Gastrocnemius medialis (tissue), 4 donors: ENCODE measurements at regions not wholly inside any gene's neighbourhood (a gene's known extent, or its start where the extent isn't known, plus 50 kb on each side); places are given as distances from the start of the nearest gene placed in this dataset.

Experiments
- ATAC-seq, 2 donors: fragments of 150-250 bp; one replicate each; pipeline ENCODE4 v1.9.1; 2016
- DNase-seq, 2 donors: peaks; one replicate each; pipeline ENCODE4 v3.0.0-alpha.2; 2019
- H3K27ac ChIP-seq, 4 donors: fragments of 200-600 bp; sonication (generic); 1 replicate in 1 of 4; 2 replicates in 3 of 4; pipeline ENCODE4 v1.5.1; 2016 to 2018; ENCODE audit warnings: mild to moderate bottlenecking in 2 of 4, moderate library complexity in 1 of 4
- H3K27me3 ChIP-seq, 3 donors: fragments of 200-600 bp; sonication (generic) in 2 of 3; 1 replicate in 1 of 3; 2 replicates in 2 of 3; pipeline versions ENCODE4 v1.5.1 to v1.6.0; 2016 to 2019; ENCODE audit warnings: mild to moderate bottlenecking in 1 of 3, moderate library complexity in 1 of 3
- H3K36me3 ChIP-seq, 2 donors: fragments of 200-600 bp; sonication (generic) in 1 of 2; one replicate each; pipeline ENCODE4 v1.5.1; 2017 to 2018
- H3K4me1 ChIP-seq, 2 donors: fragments of 200-600 bp; sonication (generic) in 1 of 2; one replicate each; pipeline ENCODE4 v1.5.1; 2016 to 2017; ENCODE audit warnings: mild to moderate bottlenecking in 2 of 2
- H3K4me3 ChIP-seq, 4 donors: fragments of 200-600 bp; sonication (generic) in 3 of 4; 1 replicate in 1 of 4; 2 replicates in 3 of 4; pipeline ENCODE4 v1.5.1; 2016 to 2019; ENCODE audit warnings: mild to moderate bottlenecking in 2 of 4
- H3K9me3 ChIP-seq, 3 donors: fragments of 200-600 bp; sonication (generic) in 2 of 3; 1 replicate in 1 of 3; 2 replicates in 2 of 3; pipeline ENCODE4 v1.5.1; 2016 to 2019
- CTCF ChIP-seq, 5 experiments: fragments of 450-650 bp in 3 of 5; fragments of 200-600 bp in 2 of 5; sonication (generic) in 2 of 5; IDR thresholded peaks in 4 of 5; conservative IDR thresholded peaks in 1 of 5; 1 replicate in 4 of 5; 2 replicates in 1 of 5; pipeline ENCODE4 v1.5.1; 2016 to 2019; ENCODE audit warnings: antibody characterized with exemption in 5 of 5, mild to moderate bottlenecking in 3 of 5, moderate library complexity in 3 of 5
- POLR2A ChIP-seq, 2 donors: fragments of 450-650 bp; IDR thresholded peaks; one replicate each; pipeline ENCODE4 v1.6.1; 2017; ENCODE audit warnings: antibody characterized with exemption in 2 of 2, mild to moderate bottlenecking in 2 of 2, moderate library complexity in 2 of 2
- in situ Hi-C, 4 donors: fragments of 200-750 bp; cut with MboI; loops; one replicate each; pipeline versions ENCODE4 v1.15.0 to v1.8.0; 2017; ENCODE audit warnings: low sequenced_read_pairs in 4 of 4
- intact Hi-C: fragments of 100-400 bp; cut with DNase I; formaldehyde crosslinking; loops from one replicate; pipeline ENCODE4 v1.15.1; 2023; ENCODE audit warnings: low total_unique reads

DNA sequence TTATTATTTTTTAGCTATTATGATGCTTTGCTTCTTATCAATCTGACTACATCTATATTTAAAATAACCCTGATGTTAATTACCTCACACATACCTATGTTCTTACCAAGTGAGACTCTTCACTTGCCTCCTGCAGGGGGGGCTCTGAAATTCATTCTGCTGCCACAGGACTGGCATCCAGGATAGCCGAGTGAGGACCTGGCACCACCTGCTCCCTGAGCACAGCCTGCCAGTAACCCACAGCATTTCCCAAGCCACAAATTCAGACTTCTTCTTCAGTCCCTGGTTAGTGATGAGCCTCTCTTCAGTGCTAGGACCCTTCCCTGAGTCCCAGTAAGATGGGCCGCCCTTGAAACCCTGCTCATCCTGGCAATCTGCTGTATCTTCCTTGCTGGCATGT lies 296.5 kb upstream of the PLXNA2 start:
- H3K27me3 ChIP-seq, result no peaks in the 10 kb centered on the region
- intact Hi-C loops, result no loop called here
- ATAC-seq (no peak), DNase-seq (no peak)
- in situ Hi-C loops, result no loop called here
- H3K4me3 ChIP-seq, result no peak overlapping the region
- no peak overlapping the region for H3K27ac ChIP-seq
- no peaks in the 10 kb centered on the region for H3K9me3 ChIP-seq
- no peaks in the 10 kb centered on the region for H3K36me3 ChIP-seq
- no peaks in the 10 kb centered on the region for H3K4me1 ChIP-seq
- TF ChIP-seq POLR2A (IDR thresholded peaks at IDR 0.05) (no peak), CTCF (IDR thresholded peaks at IDR 0.05 in 4 of 5, conservative IDR thresholded peaks at IDR 0.05 in 1 of 5) (no peak)

- Histone ChIP-seq H3K4me1 (no peaks in the 10 kb centered on the region), H3K4me3 (no peak overlapping the region), H3K27ac (no peak overlapping the region), H3K27me3 (no peaks in the 10 kb centered on the region), H3K36me3 (no peaks in the 10 kb centered on the region), H3K9me3 (no peaks in the 10 kb centered on the region)
- ATAC-seq (no peak), DNase-seq (no peak)
- intact Hi-C loops, result no loop called here
- TF ChIP-seq CTCF (IDR thresholded peaks at IDR 0.05 in 4 of 5, conservative IDR thresholded peaks at IDR 0.05 in 1 of 5) (no peak), POLR2A (IDR thresholded peaks at IDR 0.05) (no peak)
- in situ Hi-C loops, result no loop called here
These were observed 297.2 kb upstream of the PLXNA2 start for GRCh38 chr1:208541225-208541855.

GRCh38 chr1:208542309-208542708 lies 298.1 kb upstream of the PLXNA2 start:
- in situ Hi-C loops, result no loop called here
- intact Hi-C loops, result no loop called here
- no peak for ATAC-seq
- no peak overlapping the region for H3K27ac ChIP-seq
- TF ChIP-seq CTCF (IDR thresholded peaks at IDR 0.05 in 4 of 5, conservative IDR thresholded peaks at IDR 0.05 in 1 of 5) (no peak), POLR2A (IDR thresholded peaks at IDR 0.05) (no peak)
- no peaks in the 10 kb centered on the region for H3K4me1 ChIP-seq
- H3K9me3 ChIP-seq, result no peaks in the 10 kb centered on the region
- no peak overlapping the region for H3K4me3 ChIP-seq
- no peaks in the 10 kb centered on the region for H3K36me3 ChIP-seq
- no peak for DNase-seq
- H3K27me3 ChIP-seq, result no peaks in the 10 kb centered on the region

GRCh38 chr1:208544053-208544452 lies 299.9 kb upstream of the PLXNA2 start:
- DNase-seq, result no peak
- no peaks in the 10 kb centered on the region for H3K9me3 ChIP-seq
- intact Hi-C loops (no loop called here), in situ Hi-C loops (no loop called here)
- H3K27ac ChIP-seq, result no peak overlapping the region
- no peak for TF ChIP-seq CTCF (IDR thresholded peaks at IDR 0.05 in 4 of 5, conservative IDR thresholded peaks at IDR 0.05 in 1 of 5)
- no peak for TF ChIP-seq POLR2A (IDR thresholded peaks at IDR 0.05)
- H3K27me3 ChIP-seq, result no peaks in the 10 kb centered on the region
- H3K36me3 ChIP-seq, result no peaks in the 10 kb centered on the region
- ATAC-seq, result no peak
- H3K4me3 ChIP-seq, result no peak overlapping the region
- H3K4me1 ChIP-seq, result no peaks in the 10 kb centered on the region

- Histone ChIP-seq H3K9me3 (no peaks in the 10 kb centered on the region), H3K27me3 (no peaks in the 10 kb centered on the region), H3K4me1 (no peaks in the 10 kb centered on the region), H3K36me3 (no peaks in the 10 kb centered on the region), H3K27ac (no peak overlapping the region), H3K4me3 (no peak overlapping the region)
- in situ Hi-C loops (no loop called here), intact Hi-C loops (no loop called here)
- DNase-seq, result no peak
- ATAC-seq, result no peak
- TF ChIP-seq POLR2A (IDR thresholded peaks at IDR 0.05), result no peak
- TF ChIP-seq CTCF (IDR thresholded peaks at IDR 0.05 in 4 of 5, conservative IDR thresholded peaks at IDR 0.05 in 1 of 5), result no peak
These were observed 300.6 kb upstream of the PLXNA2 start for GRCh38 chr1:208544794-208545193.
